ENCODE measurements at regions not wholly inside any gene's neighbourhood (a gene's known extent, or its start where the extent isn't known, plus 50 kb on each side); places are given as distances from the start of the nearest gene placed in this dataset.

DNA sequence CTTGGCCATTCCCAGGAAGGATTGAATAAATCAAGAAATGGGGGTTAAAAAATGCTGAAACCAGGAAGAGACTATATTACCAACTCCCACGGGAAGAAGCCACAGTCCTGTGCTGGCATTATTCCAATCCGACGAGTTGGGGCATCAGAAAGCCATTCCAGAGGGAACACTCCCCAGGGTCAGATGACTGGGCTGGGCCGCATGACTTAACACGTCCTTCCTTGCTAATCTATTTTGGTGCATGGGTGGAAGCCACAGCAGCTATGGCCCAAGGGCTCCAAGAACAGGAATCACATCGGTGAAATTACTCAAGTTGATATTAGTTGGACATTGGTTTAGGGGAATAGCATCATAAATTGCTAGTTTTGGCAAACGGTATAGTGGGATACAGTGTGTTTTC is 592.9 kb upstream of the NRP1 start:
- TF ChIP-seq POLR2A (IDR thresholded peaks at IDR 0.05) = no peak
- TF ChIP-seq, protein P1, sequence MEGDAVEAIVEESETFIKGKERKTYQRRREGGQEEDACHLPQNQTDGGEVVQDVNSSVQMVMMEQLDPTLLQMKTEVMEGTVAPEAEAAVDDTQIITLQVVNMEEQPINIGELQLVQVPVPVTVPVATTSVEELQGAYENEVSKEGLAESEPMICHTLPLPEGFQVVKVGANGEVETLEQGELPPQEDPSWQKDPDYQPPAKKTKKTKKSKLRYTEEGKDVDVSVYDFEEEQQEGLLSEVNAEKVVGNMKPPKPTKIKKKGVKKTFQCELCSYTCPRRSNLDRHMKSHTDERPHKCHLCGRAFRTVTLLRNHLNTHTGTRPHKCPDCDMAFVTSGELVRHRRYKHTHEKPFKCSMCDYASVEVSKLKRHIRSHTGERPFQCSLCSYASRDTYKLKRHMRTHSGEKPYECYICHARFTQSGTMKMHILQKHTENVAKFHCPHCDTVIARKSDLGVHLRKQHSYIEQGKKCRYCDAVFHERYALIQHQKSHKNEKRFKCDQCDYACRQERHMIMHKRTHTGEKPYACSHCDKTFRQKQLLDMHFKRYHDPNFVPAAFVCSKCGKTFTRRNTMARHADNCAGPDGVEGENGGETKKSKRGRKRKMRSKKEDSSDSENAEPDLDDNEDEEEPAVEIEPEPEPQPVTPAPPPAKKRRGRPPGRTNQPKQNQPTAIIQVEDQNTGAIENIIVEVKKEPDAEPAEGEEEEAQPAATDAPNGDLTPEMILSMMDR (IDR thresholded peaks at IDR 0.05) = no peak
